ENCODE measurements at regions not wholly inside any gene's neighbourhood (a gene's known extent, or its start where the extent isn't known, plus 50 kb on each side); places are given as distances from the start of the nearest gene placed in this dataset.

- TF ChIP-seq POLR2AphosphoS5 (IDR thresholded peaks at IDR 0.05; ENCODE audit: low read depth, low read length) (no peak), POLR2A (IDR thresholded peaks at IDR 0.05; ENCODE audit: low read depth, low read length) (no peak)
Observed at GRCh38 chr6:16828058-16828457, 66.8 kb upstream of the ATXN1 start.
